ENCODE measurements at regions not wholly inside any gene's neighbourhood (a gene's known extent, or its start where the extent isn't known, plus 50 kb on each side); places are given as distances from the start of the nearest gene placed in this dataset.

GRCh38 chr12:30578426-30578825 is 117.2 kb downstream of the IPO8 start:
- intact Hi-C loops (cut with micrococcal nuclease), result no loop called here
- H3K36me3 ChIP-seq, result no peaks in the 10 kb centered on the region
- no peaks in the 10 kb centered on the region for H3K9me3 ChIP-seq (replicated peaks)
- no peak overlapping the region for H3K27ac ChIP-seq (replicated peaks)
- no peak for DNase-seq
- TF ChIP-seq, protein P1, sequence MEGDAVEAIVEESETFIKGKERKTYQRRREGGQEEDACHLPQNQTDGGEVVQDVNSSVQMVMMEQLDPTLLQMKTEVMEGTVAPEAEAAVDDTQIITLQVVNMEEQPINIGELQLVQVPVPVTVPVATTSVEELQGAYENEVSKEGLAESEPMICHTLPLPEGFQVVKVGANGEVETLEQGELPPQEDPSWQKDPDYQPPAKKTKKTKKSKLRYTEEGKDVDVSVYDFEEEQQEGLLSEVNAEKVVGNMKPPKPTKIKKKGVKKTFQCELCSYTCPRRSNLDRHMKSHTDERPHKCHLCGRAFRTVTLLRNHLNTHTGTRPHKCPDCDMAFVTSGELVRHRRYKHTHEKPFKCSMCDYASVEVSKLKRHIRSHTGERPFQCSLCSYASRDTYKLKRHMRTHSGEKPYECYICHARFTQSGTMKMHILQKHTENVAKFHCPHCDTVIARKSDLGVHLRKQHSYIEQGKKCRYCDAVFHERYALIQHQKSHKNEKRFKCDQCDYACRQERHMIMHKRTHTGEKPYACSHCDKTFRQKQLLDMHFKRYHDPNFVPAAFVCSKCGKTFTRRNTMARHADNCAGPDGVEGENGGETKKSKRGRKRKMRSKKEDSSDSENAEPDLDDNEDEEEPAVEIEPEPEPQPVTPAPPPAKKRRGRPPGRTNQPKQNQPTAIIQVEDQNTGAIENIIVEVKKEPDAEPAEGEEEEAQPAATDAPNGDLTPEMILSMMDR (IDR thresholded peaks at IDR 0.05; ENCODE audit: borderline replicate concordance), result no peak
- no peak overlapping the region for H3K4me3 ChIP-seq
- H3K27me3 ChIP-seq (ENCODE audit: low read depth), result no peaks in the 10 kb centered on the region
- no peaks in the 10 kb centered on the region for H3K4me1 ChIP-seq

DNA sequence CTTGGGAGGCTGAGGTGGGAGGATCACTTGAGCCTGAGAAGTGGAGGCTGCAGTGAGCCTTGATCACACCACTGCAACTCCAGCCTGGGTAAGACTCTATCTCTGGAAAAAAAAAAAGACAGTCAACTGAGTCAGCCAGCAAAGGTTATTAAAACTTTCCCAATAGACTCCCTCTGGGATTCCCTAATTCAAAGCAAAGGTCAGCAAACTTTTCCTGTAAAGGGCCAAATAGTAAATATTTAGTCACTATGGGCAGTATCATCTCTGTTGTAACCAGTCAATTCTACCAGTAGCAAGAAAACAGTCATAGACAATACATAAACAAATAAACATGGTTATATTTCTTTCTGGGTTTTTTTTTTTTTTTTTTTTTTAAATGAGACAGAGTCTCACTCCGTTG is 122.5 kb downstream of the IPO8 start:
- no peaks in the 10 kb centered on the region for H3K9me3 ChIP-seq (replicated peaks)
- intact Hi-C loops (cut with micrococcal nuclease), result no loop called here
- no peaks in the 10 kb centered on the region for H3K27me3 ChIP-seq (ENCODE audit: low read depth)
- no peak overlapping the region for H3K27ac ChIP-seq (replicated peaks)
- no peaks in the 10 kb centered on the region for H3K36me3 ChIP-seq
- H3K4me3 ChIP-seq, result no peak overlapping the region
- TF ChIP-seq, protein P1 (IDR thresholded peaks at IDR 0.05; ENCODE audit: borderline replicate concordance), result no peak
- H3K4me1 ChIP-seq, result no peaks in the 10 kb centered on the region
- no peak for DNase-seq

DNA sequence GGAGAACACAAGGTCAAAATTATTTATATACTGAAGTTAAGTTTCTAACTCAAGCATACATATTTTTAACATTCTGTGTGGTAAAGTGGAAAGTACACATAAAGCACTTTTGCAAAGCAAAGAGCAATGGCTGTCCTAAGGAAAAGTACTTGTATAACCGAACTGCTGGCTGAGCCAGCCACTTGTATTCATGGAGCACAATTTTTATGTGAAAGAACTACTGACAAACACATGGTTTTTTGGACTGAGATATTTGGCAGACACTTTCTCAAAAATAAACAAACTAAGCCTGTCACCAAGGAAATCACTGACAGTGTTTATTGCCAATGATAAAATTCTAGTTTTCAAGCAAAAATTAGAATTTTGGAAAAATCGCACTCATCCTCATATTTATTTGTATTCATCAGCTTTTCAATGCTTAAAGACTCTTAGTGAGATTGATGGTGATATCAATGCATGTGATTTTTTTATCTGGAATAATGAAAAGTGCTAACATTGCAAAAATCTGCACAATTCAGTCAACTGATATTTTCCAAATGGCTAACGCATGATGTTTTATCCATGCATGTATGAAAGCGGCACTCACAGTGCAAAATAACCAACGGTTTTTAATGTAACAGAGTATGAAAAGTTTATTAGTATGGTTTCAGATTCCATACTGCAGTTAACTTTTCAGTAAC is 125.3 kb downstream of the IPO8 start:
- TF ChIP-seq, protein P1 (IDR thresholded peaks at IDR 0.05; ENCODE audit: borderline replicate concordance), result no peak
- intact Hi-C loops (cut with micrococcal nuclease), result no loop called here
- peaks cover 6% of the 10 kb centered on the region for H3K9me3 ChIP-seq (replicated peaks)

GRCh38 chr12:30569426-30569825 is 126.2 kb downstream of the IPO8 start:
- TF ChIP-seq, protein P1 (IDR thresholded peaks at IDR 0.05; ENCODE audit: borderline replicate concordance), result no peak
- Histone ChIP-seq H3K27me3 (ENCODE audit: low read depth) (no peaks in the 10 kb centered on the region), H3K4me1 (no peaks in the 10 kb centered on the region), H3K9me3 (replicated peaks) (peaks cover 6% of the 10 kb centered on the region), H3K36me3 (no peaks in the 10 kb centered on the region), H3K27ac (replicated peaks) (no peak overlapping the region), H3K4me3 (no peak overlapping the region)
- no peak for DNase-seq
- intact Hi-C loops (cut with micrococcal nuclease), result no loop called here

More for the DNA sequence above, 125.3 kb downstream of the IPO8 start:
- Histone ChIP-seq H3K36me3 (no peaks in the 10 kb centered on the region), H3K27ac (replicated peaks) (no peak overlapping the region), H3K4me3 (no peak overlapping the region), H3K27me3 (ENCODE audit: low read depth) (no peaks in the 10 kb centered on the region), H3K4me1 (no peaks in the 10 kb centered on the region)
- DNase-seq, result no peak

DNA sequence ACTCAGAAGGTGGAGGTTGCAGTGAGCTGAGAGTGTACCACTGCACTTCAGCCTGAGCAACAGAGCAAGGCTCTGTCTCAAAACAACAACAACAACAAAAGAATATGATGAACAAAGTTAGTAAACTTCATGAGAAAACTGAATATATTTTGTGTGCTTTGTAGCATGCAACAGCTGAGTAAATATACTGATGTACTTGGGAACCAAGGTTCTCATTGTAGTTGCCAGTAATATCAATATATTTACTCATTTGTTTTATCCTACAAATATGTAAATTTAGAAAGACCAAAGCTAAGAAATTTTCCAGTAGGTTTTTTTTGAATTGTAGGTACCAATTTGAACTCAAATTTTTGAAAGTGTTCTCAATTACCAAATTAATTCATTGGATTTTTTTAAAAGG is 127.2 kb downstream of the IPO8 start:
- TF ChIP-seq, protein P1 (IDR thresholded peaks at IDR 0.05; ENCODE audit: borderline replicate concordance), result no peak
- no peak overlapping the region for H3K27ac ChIP-seq (replicated peaks)
- peaks cover 6% of the 10 kb centered on the region for H3K9me3 ChIP-seq (replicated peaks)
- intact Hi-C loops (cut with micrococcal nuclease), result no loop called here
- H3K4me1 ChIP-seq, result no peaks in the 10 kb centered on the region
- no peak overlapping the region for H3K4me3 ChIP-seq
- no peaks in the 10 kb centered on the region for H3K27me3 ChIP-seq (ENCODE audit: low read depth)
- no peak for DNase-seq
- no peaks in the 10 kb centered on the region for H3K36me3 ChIP-seq
